Trophoblast cell (in vitro differentiated cells and primary cell): ENCODE measurements at regions not wholly inside any gene's neighbourhood (a gene's known extent, or its start where the extent isn't known, plus 50 kb on each side); places are given as distances from the start of the nearest gene placed in this dataset.

ENCODE experiments used
- DNase-seq, 2 donors: peaks; one replicate each; pipeline ENCODE4 v3.0.0-alpha.2; 2016
- H2AFZ ChIP-seq: 2 replicates; pipeline ENCODE4 v1.6.1; 2013; ENCODE audit warnings: low read length, moderate library complexity, mild to moderate bottlenecking; ENCODE audit not compliant: insufficient read depth, poor library complexity
- H2AK5ac ChIP-seq: 2 replicates; pipeline ENCODE4 v1.6.1; 2013; ENCODE audit warnings: mild to moderate bottlenecking, low read length
- H2BK120ac ChIP-seq: 2 replicates; pipeline ENCODE4 v1.6.1; 2013; ENCODE audit warnings: low read length, mild to moderate bottlenecking, moderate library complexity; ENCODE audit not compliant: insufficient read depth, poor library complexity
- H2BK12ac ChIP-seq: 2 replicates; pipeline ENCODE4 v1.6.1; 2013; ENCODE audit warnings: mild to moderate bottlenecking, low read length, moderate library complexity
- H2BK5ac ChIP-seq: 2 replicates; pipeline ENCODE4 v1.6.1; 2013; ENCODE audit warnings: low read length, low read depth, moderate library complexity, mild to moderate bottlenecking; ENCODE audit not compliant: poor library complexity
- H3K14ac ChIP-seq: 2 replicates; pipeline ENCODE4 v1.6.1; 2013; ENCODE audit warnings: mild to moderate bottlenecking, low read length
- H3K18ac ChIP-seq: 2 replicates; pipeline ENCODE4 v1.6.1; 2013; ENCODE audit warnings: mild to moderate bottlenecking, low read length
- H3K23ac ChIP-seq: 2 replicates; pipeline ENCODE4 v1.6.1; 2013; ENCODE audit warnings: low read length
- H3K27ac ChIP-seq: 2 replicates; pipeline ENCODE4 v1.5.1; 2013; ENCODE audit warnings: low read depth, mild to moderate bottlenecking, inconsistent platforms, low read length, moderate library complexity
- H3K27me3 ChIP-seq: 2 replicates; pipeline ENCODE4 v1.6.1; 2013; ENCODE audit warnings: inconsistent platforms, mild to moderate bottlenecking, low read length, moderate library complexity; ENCODE audit not compliant: insufficient read depth
- H3K36me3 ChIP-seq, 2 experiments: 1 replicate in 1 of 2; 2 replicates in 1 of 2; pipeline ENCODE4 v1.6.1; 2013; ENCODE audit warnings: low read length in 2 of 2, mild to moderate bottlenecking in 2 of 2, moderate library complexity in 1 of 2; ENCODE audit not compliant: insufficient read depth in 2 of 2, control insufficient read depth in 1 of 2
- H3K4ac ChIP-seq: 2 replicates; pipeline ENCODE4 v1.6.1; 2013; ENCODE audit warnings: low read depth, mild to moderate bottlenecking, low read length, moderate library complexity
- H3K4me1 ChIP-seq, 2 experiments: 1 replicate in 1 of 2; 2 replicates in 1 of 2; pipeline ENCODE4 v1.6.1; 2013; ENCODE audit warnings: low read length in 2 of 2, mild to moderate bottlenecking in 2 of 2, moderate library complexity in 1 of 2; ENCODE audit not compliant: insufficient read depth in 2 of 2, control insufficient read depth in 1 of 2
- H3K4me2 ChIP-seq: 2 replicates; pipeline ENCODE4 v1.6.1; 2013; ENCODE audit warnings: inconsistent platforms, mild to moderate bottlenecking, low read length, moderate library complexity
- H3K4me3 ChIP-seq: 2 replicates; pipeline ENCODE4 v1.5.1; 2013; ENCODE audit warnings: mild to moderate bottlenecking, low read depth, low read length, inconsistent platforms
- H3K79me1 ChIP-seq: one replicate; pipeline ENCODE4 v1.6.1; 2013; ENCODE audit warnings: low read length
- H3K79me2 ChIP-seq: 2 replicates; pipeline ENCODE4 v1.6.1; 2013; ENCODE audit warnings: low read length, mild to moderate bottlenecking; ENCODE audit not compliant: control insufficient read depth, insufficient read depth, poor library complexity
- H3K9ac ChIP-seq: 2 replicates; pipeline ENCODE4 v1.6.1; 2013; ENCODE audit warnings: mild to moderate bottlenecking, low read length
- H3K9me3 ChIP-seq: 2 replicates; pipeline ENCODE4 v1.6.1; 2013; ENCODE audit warnings: low read depth, mild to moderate bottlenecking, control low read depth, inconsistent platforms, low read length; ENCODE audit not compliant: insufficient read depth
- H4K12ac ChIP-seq: 2 replicates; pipeline ENCODE4 v1.6.1; 2013; ENCODE audit warnings: low read depth, mild to moderate bottlenecking, low read length, moderate library complexity
- H4K8ac ChIP-seq: 2 replicates; pipeline ENCODE4 v1.6.1; 2013; ENCODE audit warnings: low read depth, mild to moderate bottlenecking, low read length, moderate library complexity
- H4K91ac ChIP-seq: one replicate; pipeline ENCODE4 v1.6.1; 2013; ENCODE audit warnings: low read depth, mild to moderate bottlenecking, low read length, moderate library complexity
- WGBS: extraction: QIAGEN DNeasy Blood & Tissue Kit; methylation state at CpG from one replicate; pipeline ENCODE4 v1.1.7; 2013; ENCODE audit warnings: missing lambda C conversion rate; ENCODE audit not compliant: insufficient read length, insufficient coverage; ENCODE audit errors: extremely low coverage; 5-methylcytosine and 5-hydroxymethylcytosine counted together

DNA sequence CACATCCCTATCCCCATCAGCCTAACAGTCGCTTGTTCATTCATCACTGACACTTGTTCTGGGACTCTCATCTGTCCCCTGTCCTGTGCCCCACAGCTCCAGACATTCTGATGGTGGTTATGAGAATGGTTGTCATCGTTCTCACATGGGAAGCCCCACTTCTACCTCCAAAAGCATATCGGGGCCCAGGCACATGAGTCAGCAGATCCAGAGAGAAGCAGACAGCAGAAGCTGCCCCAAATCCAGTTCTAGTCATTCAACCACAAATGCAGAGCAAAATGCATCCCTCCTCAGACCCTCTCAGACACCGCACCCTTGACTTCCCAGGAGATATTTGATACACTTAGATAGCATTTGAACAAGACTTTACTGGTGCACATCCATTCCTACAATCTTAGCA, 106.0 kb downstream of the FOXF2 start:
- Histone ChIP-seq H4K12ac (no peak overlapping the region), H3K27ac (no peak overlapping the region), H3K4me1 (no peaks in the 10 kb centered on the region), H3K4ac (no peak overlapping the region), H3K14ac (no peak overlapping the region), H2AK5ac (no peak overlapping the region), H3K9me3 (peaks cover 5% of the 10 kb centered on the region), H3K9ac (no peak overlapping the region), H2BK5ac (no peak overlapping the region), H3K79me2 (no peaks in the 10 kb centered on the region), H2BK120ac (no peak overlapping the region), H3K4me2 (no peak overlapping the region), H2AFZ (no peak overlapping the region), H3K4me3 (no peak overlapping the region), H3K18ac (no peak overlapping the region), H3K79me1 (no peaks in the 10 kb centered on the region), H3K36me3 (no peaks in the 10 kb centered on the region), H2BK12ac (no peak overlapping the region), H3K23ac (no peak overlapping the region), H4K91ac (no peak overlapping the region), H4K8ac (no peak overlapping the region), H3K27me3 (no peaks in the 10 kb centered on the region)
- WGBS: no CpG with 5 or more reads among the region's 4 CpGs
- DNase-seq: no peak

DNA sequence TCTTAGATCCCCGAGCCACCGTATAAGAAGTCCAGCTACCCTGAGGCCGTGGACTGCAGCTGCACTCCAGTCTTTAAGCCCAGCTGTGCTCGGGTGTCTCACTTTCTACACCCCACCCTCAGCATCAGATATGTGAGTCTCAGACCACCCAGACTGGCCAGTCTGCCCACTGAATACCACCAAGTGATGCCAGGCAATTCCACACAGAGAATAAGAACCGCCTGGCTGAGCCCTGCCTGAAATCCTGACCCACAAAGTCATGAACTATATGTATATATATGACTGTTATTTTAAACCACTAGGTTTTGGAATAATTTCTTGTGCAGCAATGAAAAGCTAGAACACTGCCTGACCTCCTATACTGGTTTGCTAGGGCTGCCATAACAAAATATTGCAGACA, 106.7 kb downstream of the FOXF2 start:
- Histone ChIP-seq H3K18ac (no peak overlapping the region), H3K14ac (no peak overlapping the region)

DNA sequence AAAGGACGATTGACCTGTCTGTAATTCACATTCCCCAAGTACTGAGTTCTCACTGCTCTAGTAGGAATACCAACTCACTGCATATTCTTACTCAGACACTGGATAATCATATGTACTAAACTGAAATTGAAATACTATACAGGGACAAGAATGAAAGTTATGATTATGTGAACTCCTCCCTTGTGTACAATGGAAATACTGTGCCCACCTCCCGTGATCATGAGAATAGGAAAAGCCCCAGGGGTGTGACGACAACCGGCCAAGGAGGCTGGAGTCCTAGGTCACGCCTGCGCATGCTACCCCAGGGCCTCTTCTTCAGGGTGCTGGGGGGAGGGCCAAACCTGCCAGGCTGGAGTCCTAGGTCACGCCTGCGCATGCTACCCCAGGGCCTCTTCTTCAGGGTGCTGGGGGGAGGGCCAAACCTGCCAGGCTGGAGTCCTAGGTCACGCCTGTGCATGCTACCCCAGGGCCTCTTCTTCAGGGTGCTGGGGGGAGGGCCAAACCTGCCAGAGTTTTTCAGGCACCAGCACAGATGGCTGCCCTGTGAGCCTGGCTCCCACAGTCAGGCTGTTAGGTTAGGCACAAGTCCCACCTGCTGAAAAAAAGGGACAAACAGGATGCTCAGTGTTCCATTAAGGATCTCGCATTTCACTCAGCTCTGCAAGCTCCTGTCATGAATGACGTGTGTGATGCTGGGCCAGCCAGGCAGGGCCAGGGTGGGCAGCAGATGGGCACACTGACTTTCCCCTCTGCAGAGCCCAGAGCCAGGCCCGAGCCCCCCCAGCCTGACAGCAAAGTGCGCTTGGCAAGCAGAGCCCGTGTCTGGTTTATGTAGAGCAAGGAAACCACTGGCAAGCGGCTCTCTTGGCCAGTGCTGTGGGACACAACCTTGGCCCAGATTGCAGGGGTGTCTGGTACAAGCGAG, 107.7 kb downstream of the FOXF2 start:
- Histone ChIP-seq H3K14ac (no peak overlapping the region), H3K9ac (no peak overlapping the region), H3K36me3 (no peaks in the 10 kb centered on the region), H2BK120ac (no peak overlapping the region), H4K91ac (no peak overlapping the region), H2AFZ (no peak overlapping the region), H3K27me3 (no peaks in the 10 kb centered on the region), H2BK12ac (no peak overlapping the region), H3K23ac (no peak overlapping the region), H3K18ac (no peak overlapping the region), H3K79me1 (no peaks in the 10 kb centered on the region), H3K79me2 (no peaks in the 10 kb centered on the region), H4K12ac (no peak overlapping the region), H3K4me1 (no peaks in the 10 kb centered on the region), H3K4ac (no peak overlapping the region), H3K4me3 (no peak overlapping the region), H3K4me2 (no peak overlapping the region), H4K8ac (no peak overlapping the region), H3K9me3 (peaks cover 7% of the 10 kb centered on the region), H2BK5ac (no peak overlapping the region), H3K27ac (no peak overlapping the region), H2AK5ac (no peak overlapping the region)
- no CpG with 5 or more reads among the region's 16 CpGs for WGBS
- no peak for DNase-seq

More for the DNA sequence above, 106.7 kb downstream of the FOXF2 start:
- Histone ChIP-seq H2BK120ac (no peak overlapping the region), H3K4me1 (no peaks in the 10 kb centered on the region), H4K8ac (no peak overlapping the region), H3K27ac (no peak overlapping the region), H3K23ac (no peak overlapping the region), H3K4me2 (no peak overlapping the region), H3K79me2 (no peaks in the 10 kb centered on the region), H3K9me3 (peaks cover 7% of the 10 kb centered on the region), H4K12ac (no peak overlapping the region), H2BK12ac (no peak overlapping the region), H3K9ac (no peak overlapping the region), H2BK5ac (no peak overlapping the region), H3K4ac (no peak overlapping the region), H2AFZ (no peak overlapping the region), H3K79me1 (no peaks in the 10 kb centered on the region), H3K36me3 (no peaks in the 10 kb centered on the region), H3K4me3 (no peak overlapping the region), H3K27me3 (no peaks in the 10 kb centered on the region), H4K91ac (no peak overlapping the region), H2AK5ac (no peak overlapping the region)
- DNase-seq: no peak
- WGBS: no CpG with 5 or more reads among the region's 5 CpGs

DNA sequence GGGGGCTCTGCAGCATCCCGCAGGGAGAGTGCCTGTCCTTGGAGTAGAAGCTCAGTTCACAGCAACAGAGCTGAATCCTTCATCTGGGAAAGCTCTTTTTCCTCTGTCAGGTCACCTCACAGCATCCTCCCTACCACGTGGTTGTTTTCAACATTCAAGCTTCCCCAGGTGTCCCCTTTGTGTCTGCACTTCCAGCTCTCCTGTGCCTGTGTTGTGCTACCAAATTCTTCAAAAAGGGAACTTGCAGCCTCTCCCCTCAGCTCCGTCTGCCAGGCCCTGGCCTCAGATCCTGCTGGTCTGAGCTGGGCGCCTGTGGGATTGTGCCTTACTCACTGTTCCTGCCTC, 108.4 kb downstream of the FOXF2 start:
- no peak for DNase-seq
- H3K9me3 ChIP-seq: peaks cover 7% of the 10 kb centered on the region

More for the DNA sequence above, 108.4 kb downstream of the FOXF2 start:
- H3K79me2 ChIP-seq: no peaks in the 10 kb centered on the region
- H2BK5ac ChIP-seq: no peak overlapping the region
- WGBS: no CpG with 5 or more reads among the region's 4 CpGs
- no peak overlapping the region for H4K8ac ChIP-seq
- no peak overlapping the region for H2BK120ac ChIP-seq
- H2AFZ ChIP-seq: no peak overlapping the region
- no peak overlapping the region for H4K91ac ChIP-seq
- no peak overlapping the region for H3K18ac ChIP-seq
- H3K9ac ChIP-seq: no peak overlapping the region
- no peak overlapping the region for H4K12ac ChIP-seq
- H3K36me3 ChIP-seq: no peaks in the 10 kb centered on the region
- H3K4me3 ChIP-seq: no peak overlapping the region
- peaks cover 0 to 3% of the 10 kb centered on the region in 2 experiments for H3K4me1 ChIP-seq
- H3K4me2 ChIP-seq: no peak overlapping the region
- no peaks in the 10 kb centered on the region for H3K27me3 ChIP-seq
- no peak overlapping the region for H2BK12ac ChIP-seq
- H2AK5ac ChIP-seq: no peak overlapping the region
- no peaks in the 10 kb centered on the region for H3K79me1 ChIP-seq
- no peak overlapping the region for H3K14ac ChIP-seq
- H3K4ac ChIP-seq: no peak overlapping the region
- H3K27ac ChIP-seq: no peak overlapping the region
- H3K23ac ChIP-seq: no peak overlapping the region
